ENCODE measurements at regions not wholly inside any gene's neighbourhood (a gene's known extent, or its start where the extent isn't known, plus 50 kb on each side); places are given as distances from the start of the nearest gene placed in this dataset.

DNA sequence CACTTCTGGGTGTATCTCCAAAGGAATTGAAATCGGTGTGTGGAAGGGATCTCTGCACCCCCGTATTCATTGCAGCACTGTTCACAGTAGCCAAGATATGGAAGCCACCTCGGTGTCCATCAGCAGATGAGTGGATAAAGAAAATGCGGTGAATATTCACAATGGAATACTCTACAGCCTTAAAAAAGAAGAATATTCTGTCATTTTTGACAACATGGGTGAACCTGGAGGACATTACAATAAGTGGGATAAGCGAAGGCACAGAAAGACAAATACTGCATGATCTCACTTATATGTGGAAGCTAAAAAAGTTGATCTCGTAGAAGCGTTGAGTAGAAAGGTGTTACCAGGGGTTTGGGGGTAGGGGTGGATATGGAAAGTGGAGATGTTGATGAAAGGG, 111.9 kb downstream of the BEGAIN start:
- no TSS peak for BruUV-seq (replicated peaks)
- H3K27me3 Mint-ChIP-seq (ENCODE audit: insufficient read depth, unreplicated experiment): no peaks in the 10 kb centered on the region
- DNase-seq (ENCODE audit: unreplicated experiment): no peak
- ChIA-PET POLR2A (no interaction called here), CTCF (interaction anchor here (0.6 kb wide), 1 partner anchor 389 kb away, joined by 6 read pairs; no protein-coding TSS in a partner anchor)
- no peak overlapping the region for H3K4me3 Mint-ChIP-seq (ENCODE audit: unreplicated experiment)
- H3K9me3 Mint-ChIP-seq (ENCODE audit: unreplicated experiment): no peaks in the 10 kb centered on the region
- H3K27ac Mint-ChIP-seq (ENCODE audit: low read depth, unreplicated experiment): no peak overlapping the region
- TF ChIP-seq, protein P1, sequence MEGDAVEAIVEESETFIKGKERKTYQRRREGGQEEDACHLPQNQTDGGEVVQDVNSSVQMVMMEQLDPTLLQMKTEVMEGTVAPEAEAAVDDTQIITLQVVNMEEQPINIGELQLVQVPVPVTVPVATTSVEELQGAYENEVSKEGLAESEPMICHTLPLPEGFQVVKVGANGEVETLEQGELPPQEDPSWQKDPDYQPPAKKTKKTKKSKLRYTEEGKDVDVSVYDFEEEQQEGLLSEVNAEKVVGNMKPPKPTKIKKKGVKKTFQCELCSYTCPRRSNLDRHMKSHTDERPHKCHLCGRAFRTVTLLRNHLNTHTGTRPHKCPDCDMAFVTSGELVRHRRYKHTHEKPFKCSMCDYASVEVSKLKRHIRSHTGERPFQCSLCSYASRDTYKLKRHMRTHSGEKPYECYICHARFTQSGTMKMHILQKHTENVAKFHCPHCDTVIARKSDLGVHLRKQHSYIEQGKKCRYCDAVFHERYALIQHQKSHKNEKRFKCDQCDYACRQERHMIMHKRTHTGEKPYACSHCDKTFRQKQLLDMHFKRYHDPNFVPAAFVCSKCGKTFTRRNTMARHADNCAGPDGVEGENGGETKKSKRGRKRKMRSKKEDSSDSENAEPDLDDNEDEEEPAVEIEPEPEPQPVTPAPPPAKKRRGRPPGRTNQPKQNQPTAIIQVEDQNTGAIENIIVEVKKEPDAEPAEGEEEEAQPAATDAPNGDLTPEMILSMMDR (IDR thresholded peaks at IDR 0.05; ENCODE audit: unreplicated experiment): no peak
- intact Hi-C loops (cut with micrococcal nuclease): no loop called here
- no peaks in the 10 kb centered on the region for H3K36me3 Mint-ChIP-seq (ENCODE audit: insufficient read depth, unreplicated experiment)
- peaks cover 10% of the 10 kb centered on the region for H3K4me1 Mint-ChIP-seq (ENCODE audit: insufficient read depth, unreplicated experiment)

DNA sequence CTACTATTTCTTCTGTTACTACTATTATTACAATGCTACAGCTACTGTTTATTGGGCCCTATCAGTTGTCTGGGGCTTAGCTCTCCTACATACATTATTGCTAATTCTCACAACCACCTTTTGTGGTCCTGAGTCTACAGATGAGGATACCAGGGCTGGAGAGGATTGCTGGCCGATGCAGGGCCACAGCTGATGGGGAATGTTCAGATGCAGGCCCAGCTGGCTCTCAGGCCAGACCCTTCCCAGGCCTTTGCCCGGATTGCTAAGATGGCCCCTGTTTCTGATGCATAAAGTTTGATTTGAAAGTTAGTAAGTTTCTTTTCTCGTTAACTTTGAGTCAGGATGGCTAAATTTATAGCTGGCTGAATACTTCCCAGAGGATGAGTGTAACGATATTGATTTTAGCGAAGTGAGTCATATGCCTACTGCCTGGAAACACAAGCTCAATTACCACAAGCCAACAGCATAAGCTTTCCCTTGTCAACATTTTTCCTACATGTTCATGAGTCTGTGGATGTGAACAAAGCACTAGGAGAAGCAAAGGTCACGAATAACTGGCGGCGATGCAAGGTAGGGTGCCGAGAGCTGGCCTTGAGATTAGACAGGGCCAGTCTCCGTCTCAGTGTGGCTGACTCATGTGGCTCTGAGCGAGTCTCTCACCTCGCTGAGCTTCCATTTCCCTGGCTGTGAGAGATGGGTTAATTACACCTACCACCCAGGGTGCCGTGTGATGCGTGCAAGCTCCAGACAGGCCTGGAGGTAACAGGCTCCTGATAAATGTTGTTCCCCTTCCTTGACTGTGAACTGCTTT, 111.0 kb downstream of the BEGAIN start:
- CTCF ChIA-PET: interaction anchor here (0.6 to 0.8 kb wide), 2 partner anchors 176 to 284 kb away, joined by 3 to 5 read pairs; no protein-coding TSS in a partner anchor
- H3K27me3 Mint-ChIP-seq (ENCODE audit: insufficient read depth, unreplicated experiment): no peaks in the 10 kb centered on the region
- no TSS peak for BruUV-seq (replicated peaks)

DNA sequence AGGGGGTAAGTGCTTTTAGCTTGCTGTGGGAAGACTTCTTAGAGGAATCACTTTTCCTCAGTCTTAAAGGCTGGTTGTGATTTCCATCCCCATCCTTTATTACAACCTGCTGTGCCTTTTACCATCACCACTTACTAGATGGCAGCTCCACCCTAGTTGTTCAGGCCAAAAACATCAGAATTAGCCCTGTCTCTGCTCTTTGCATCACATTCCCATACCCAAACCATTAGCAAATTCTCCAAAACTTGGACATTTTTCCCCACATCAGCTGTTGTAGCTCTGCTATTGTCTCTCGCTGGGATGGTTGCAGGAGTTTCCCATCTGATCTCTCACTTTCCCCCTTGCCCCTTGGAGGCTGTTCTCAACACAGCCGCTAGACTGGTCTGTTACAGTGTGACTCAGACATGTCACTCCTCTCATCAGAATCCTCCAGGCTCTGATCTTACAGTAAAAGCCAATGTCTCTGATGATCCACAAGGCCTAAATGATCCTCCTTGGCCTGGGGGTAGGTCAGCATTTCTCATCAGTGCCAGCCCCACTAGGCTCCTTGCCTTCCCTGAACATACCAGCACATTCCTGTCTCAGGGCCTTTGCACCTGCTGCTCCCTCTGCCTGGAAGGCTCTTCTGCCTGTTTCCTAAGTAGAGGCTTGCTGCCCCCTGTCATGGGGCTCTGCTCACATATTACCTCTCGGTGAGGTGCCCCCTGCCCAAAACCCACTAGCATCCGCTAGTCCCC, 102.5 kb downstream of the BEGAIN start:
- CTCF ChIA-PET: interaction anchor here (0.7 kb wide), 1 partner anchor 417 kb away, joined by 3 read pairs; no protein-coding TSS in a partner anchor
- intact Hi-C loops (cut with micrococcal nuclease): no loop called here
- POLR2A ChIA-PET: no interaction called here
- BruUV-seq (replicated peaks): no TSS peak
- Mint-ChIP-seq H3K4me3 (ENCODE audit: unreplicated experiment) (no peak overlapping the region), H3K9me3 (ENCODE audit: unreplicated experiment) (no peaks in the 10 kb centered on the region), H3K36me3 (ENCODE audit: insufficient read depth, unreplicated experiment) (peaks cover 5% of the 10 kb centered on the region), H3K4me1 (ENCODE audit: insufficient read depth, unreplicated experiment) (no peaks in the 10 kb centered on the region), H3K27ac (ENCODE audit: low read depth, unreplicated experiment) (no peak overlapping the region), H3K27me3 (ENCODE audit: insufficient read depth, unreplicated experiment) (no peaks in the 10 kb centered on the region)
- no peak for DNase-seq (ENCODE audit: unreplicated experiment)
- TF ChIP-seq, protein P1 (IDR thresholded peaks at IDR 0.05; ENCODE audit: unreplicated experiment): no peak

More for the DNA sequence above, 111.0 kb downstream of the BEGAIN start:
- intact Hi-C loops (cut with micrococcal nuclease): no loop called here
- DNase-seq (ENCODE audit: unreplicated experiment): peak; percentile 72
- POLR2A ChIA-PET: interaction anchor here (0.6 to 0.7 kb wide), 2 partner anchors 151 to 611 kb away, joined by 3 read pairs; no protein-coding TSS in a partner anchor
- no peaks in the 10 kb centered on the region for H3K36me3 Mint-ChIP-seq (ENCODE audit: insufficient read depth, unreplicated experiment)
- TF ChIP-seq, protein P1 (IDR thresholded peaks at IDR 0.05; ENCODE audit: unreplicated experiment): no peak
- H3K9me3 Mint-ChIP-seq (ENCODE audit: unreplicated experiment): no peaks in the 10 kb centered on the region
- H3K27ac Mint-ChIP-seq (ENCODE audit: low read depth, unreplicated experiment): no peak overlapping the region
- peaks cover 10% of the 10 kb centered on the region for H3K4me1 Mint-ChIP-seq (ENCODE audit: insufficient read depth, unreplicated experiment)
- no peak overlapping the region for H3K4me3 Mint-ChIP-seq (ENCODE audit: unreplicated experiment)
